ENCODE measurements at regions not wholly inside any gene's neighbourhood (a gene's known extent, or its start where the extent isn't known, plus 50 kb on each side); places are given as distances from the start of the nearest gene placed in this dataset.

DNA sequence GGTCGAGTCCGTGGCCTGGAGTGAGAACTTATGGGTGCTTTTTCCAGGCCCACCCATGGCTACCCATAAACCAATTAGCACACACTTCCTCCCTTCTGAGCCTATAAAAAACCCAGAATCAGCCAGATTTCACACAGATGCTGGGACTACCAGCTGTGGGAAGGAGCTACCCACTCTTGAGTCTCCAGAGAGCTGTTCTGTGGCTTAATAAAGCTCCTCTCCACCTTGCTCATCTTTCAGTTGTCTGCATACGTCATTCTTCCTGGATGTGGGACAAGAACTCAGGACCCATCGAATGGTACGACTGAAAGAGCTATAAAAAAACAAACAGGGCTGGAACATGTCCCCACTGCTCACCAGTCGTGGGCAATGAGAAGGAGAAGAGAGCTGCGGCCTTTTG lies 555.4 kb upstream of the CCDC54 start:
- TF ChIP-seq SIN3A (IDR thresholded peaks at IDR 0.05; ENCODE audit: borderline replicate concordance, low read depth, low read length) (no peak), POLR2AphosphoS5 (IDR thresholded peaks at IDR 0.05; ENCODE audit: low read depth, low read length) (no peak), RFX5 (IDR thresholded peaks at IDR 0.05; ENCODE audit: low read length) (no peak), RAD21 (IDR thresholded peaks at IDR 0.05; ENCODE audit: low read length) (no peak), EP300 (IDR thresholded peaks at IDR 0.05; ENCODE audit: borderline replicate concordance in 1 of 2, low read depth in 1 of 2, low read length in 1 of 2) (no peak), EZH2phosphoT487 (IDR thresholded peaks at IDR 0.05; ENCODE audit: borderline replicate concordance, low read depth) (no peak)
- TF ChIP-seq, protein P1, sequence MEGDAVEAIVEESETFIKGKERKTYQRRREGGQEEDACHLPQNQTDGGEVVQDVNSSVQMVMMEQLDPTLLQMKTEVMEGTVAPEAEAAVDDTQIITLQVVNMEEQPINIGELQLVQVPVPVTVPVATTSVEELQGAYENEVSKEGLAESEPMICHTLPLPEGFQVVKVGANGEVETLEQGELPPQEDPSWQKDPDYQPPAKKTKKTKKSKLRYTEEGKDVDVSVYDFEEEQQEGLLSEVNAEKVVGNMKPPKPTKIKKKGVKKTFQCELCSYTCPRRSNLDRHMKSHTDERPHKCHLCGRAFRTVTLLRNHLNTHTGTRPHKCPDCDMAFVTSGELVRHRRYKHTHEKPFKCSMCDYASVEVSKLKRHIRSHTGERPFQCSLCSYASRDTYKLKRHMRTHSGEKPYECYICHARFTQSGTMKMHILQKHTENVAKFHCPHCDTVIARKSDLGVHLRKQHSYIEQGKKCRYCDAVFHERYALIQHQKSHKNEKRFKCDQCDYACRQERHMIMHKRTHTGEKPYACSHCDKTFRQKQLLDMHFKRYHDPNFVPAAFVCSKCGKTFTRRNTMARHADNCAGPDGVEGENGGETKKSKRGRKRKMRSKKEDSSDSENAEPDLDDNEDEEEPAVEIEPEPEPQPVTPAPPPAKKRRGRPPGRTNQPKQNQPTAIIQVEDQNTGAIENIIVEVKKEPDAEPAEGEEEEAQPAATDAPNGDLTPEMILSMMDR (IDR thresholded peaks at IDR 0.05) = no peak
- TF ChIP-seq, protein P2, sequence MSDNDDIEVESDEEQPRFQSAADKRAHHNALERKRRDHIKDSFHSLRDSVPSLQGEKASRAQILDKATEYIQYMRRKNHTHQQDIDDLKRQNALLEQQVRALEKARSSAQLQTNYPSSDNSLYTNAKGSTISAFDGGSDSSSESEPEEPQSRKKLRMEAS (IDR thresholded peaks at IDR 0.05; ENCODE audit: low read depth) = no peak
- TF ChIP-seq, protein P3, sequence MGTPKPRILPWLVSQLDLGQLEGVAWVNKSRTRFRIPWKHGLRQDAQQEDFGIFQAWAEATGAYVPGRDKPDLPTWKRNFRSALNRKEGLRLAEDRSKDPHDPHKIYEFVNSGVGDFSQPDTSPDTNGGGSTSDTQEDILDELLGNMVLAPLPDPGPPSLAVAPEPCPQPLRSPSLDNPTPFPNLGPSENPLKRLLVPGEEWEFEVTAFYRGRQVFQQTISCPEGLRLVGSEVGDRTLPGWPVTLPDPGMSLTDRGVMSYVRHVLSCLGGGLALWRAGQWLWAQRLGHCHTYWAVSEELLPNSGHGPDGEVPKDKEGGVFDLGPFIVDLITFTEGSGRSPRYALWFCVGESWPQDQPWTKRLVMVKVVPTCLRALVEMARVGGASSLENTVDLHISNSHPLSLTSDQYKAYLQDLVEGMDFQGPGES (IDR thresholded peaks at IDR 0.05; ENCODE audit: low read depth, low read length) = no peak

All from SK-N-SH (cell line).